Renal cortex interstitium (tissue), 11 donors: ENCODE measurements at regions not wholly inside any gene's neighbourhood (a gene's known extent, or its start where the extent isn't known, plus 50 kb on each side); places are given as distances from the start of the nearest gene placed in this dataset.
"Not testable (repeated sequence)": the region's sequence is repeated elsewhere in the genome, so short reads cannot be mapped to it uniquely, and the experiment has no call there.

Source experiments
- DNase-seq, 11 donors: peaks; one replicate each; pipeline ENCODE4 v3.0.0-alpha.2; 2013; ENCODE audit warnings: low read depth in 9 of 11, low spot score in 4 of 11; ENCODE audit errors: extremely low read depth in 1 of 11

- not testable (repeated sequence) for DNase-seq
These were observed 172.9 kb downstream of the GOSR1 start for GRCh38 chr17:30650149-30650548.

GRCh38 chr17:30648015-30648620, 170.9 kb downstream of the GOSR1 start:
- DNase-seq, result not testable (repeated sequence)

- not testable (repeated sequence) for DNase-seq
These were observed 168.7 kb downstream of the GOSR1 start for GRCh38 chr17:30645875-30646274.

GRCh38 chr17:30644713-30645112, 167.5 kb downstream of the GOSR1 start:
- DNase-seq, result not testable (repeated sequence)

DNA sequence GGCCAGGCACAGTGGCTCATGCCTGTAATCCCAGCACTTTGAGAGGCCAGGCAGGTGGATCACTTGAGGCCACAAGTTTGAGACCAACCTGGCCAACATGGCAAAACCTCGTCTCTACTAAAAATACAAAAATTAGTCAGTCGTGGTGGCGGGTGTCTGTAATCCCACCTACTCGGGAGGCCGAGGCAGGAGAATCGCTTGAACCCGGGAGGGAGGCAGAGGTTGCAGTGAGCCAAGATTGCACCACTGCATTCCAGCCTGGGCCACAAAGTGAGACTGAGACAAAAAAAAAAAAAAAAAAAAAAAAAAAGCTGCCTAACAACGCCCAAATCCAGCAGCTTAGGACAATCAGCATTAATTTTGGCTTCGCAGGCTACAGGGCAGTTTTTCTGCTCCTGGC, 167.1 kb downstream of the GOSR1 start:
- DNase-seq, result not testable (repeated sequence)

DNA sequence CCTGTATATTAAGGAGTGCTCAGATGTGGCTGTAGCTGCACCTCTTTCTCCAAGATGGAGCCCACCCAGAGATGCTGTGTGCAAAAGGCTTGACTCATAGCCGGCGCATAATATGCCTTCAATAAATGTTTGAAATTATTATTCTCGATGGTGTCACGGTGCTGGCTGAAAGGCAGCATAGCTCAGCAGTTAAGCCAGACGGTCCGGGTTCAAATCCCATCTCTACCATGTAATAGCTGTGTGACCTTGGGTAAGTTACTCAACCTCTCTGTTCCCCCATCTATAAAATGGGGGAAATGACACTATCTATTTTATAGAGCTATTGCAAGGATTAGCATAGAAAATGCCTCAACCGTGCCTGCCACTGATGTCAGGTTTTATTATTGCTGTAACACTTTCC, 164.2 kb downstream of the GOSR1 start:
- not testable (repeated sequence) for DNase-seq

- DNase-seq, result not testable (repeated sequence)
These were observed 162.2 kb downstream of the GOSR1 start for GRCh38 chr17:30639391-30639790.

DNA sequence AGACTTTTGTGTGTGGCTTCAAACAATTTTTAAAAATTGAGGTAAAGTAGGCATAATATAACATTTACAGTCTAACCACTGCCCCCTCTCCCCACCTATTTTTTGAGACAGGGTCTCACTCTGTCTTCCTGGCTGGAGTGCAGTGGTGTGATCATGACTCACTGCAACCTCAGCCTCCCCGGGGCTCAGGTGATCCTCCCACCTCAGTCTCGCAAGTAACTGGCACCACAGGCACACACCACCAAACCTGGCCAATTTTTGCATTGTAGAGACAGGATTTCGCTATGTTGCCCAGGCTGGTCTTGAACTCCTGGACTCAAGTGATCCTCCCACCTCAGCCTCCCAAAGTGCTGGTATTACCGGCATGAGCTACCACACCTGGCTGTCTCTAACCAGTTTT, 161.8 kb downstream of the GOSR1 start:
- not testable (repeated sequence) for DNase-seq

- not testable (repeated sequence) for DNase-seq
These were observed 154.4 kb downstream of the GOSR1 start for GRCh38 chr17:30631651-30632050.

DNA sequence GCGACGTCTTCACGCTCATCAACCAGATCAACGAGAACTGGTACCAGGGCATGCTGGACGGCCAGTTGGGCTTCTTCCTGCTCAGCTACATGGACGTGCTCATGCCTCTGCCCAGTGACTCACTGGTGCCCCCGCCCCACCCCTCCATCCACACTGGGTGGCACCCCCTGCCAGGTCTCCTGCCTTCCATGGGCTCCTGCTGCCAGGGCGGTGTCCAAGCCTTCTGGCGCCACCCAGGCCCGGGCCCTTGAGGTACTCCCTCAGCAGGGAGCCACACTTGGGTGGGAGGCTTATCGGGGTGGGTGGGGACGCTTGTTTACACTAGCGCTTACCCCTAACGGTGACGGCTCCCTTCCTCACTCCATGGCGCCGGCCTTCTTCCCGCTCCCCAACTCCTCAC, 148.2 kb downstream of the GOSR1 start:
- DNase-seq, result not testable (repeated sequence)

DNA sequence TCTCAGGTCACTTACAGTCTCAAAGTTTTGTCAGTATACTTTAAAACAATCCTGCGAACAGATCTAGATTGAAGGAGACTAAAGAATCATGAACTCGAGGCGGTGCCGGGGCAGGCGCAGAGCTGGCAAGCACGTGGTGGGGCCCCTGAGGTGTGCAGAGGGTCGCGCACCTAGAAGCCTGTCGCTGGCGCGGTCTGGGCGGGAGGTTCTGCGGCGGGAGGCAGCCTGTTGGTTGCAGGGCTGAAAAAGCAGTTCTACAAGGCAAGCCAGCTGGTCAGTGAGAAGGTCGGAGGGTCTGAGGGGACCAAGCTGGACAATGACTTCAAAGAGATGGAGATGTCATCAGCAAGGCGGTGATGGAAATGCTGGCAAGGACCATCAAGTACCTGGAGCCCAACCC, 147.0 kb downstream of the GOSR1 start:
- not testable (repeated sequence) for DNase-seq

- DNase-seq, result not testable (repeated sequence)
These were observed 132.5 kb downstream of the GOSR1 start for GRCh38 chr17:30609682-30610081.

DNA sequence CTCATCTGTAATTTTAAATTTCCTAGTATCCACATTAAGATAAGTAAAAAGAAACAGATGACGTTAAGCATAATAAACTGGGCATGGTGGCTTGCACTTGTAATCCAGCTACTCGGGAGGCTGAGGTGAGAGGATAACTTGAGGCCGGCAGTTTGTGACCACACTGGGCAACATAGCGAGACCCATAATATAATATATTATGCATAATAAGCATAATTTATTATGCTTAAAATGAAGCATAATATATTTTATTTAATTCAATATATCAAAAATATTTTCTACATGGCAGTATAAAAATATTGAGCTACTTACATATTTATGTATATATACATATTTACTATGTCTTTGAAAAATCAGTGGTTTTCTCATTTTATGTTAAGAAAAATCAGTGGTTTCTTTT, 128.3 kb downstream of the GOSR1 start:
- no peak for DNase-seq

- no peak for DNase-seq
These were observed 127.8 kb downstream of the GOSR1 start for GRCh38 chr17:30605027-30605426.

DNA sequence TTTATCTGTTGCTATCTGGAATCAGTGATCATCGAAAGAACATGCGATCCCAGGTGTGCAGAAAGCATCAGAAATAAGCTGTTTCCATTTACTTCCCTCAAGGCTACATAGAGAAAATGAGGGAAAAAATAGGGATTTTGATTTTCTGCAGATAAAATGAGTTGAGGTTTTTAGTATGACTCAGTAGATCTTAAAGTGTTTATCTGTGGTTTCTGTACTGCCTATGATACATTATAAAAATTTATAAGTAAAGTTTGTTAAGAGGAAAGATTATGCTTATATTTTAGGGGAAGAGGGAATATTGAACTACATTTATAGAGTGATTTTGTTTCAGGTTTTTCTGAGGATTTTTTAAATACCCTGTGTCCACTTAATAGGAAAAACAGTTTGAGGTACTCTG, 125.2 kb downstream of the GOSR1 start:
- DNase-seq, result not testable (repeated sequence)

DNA sequence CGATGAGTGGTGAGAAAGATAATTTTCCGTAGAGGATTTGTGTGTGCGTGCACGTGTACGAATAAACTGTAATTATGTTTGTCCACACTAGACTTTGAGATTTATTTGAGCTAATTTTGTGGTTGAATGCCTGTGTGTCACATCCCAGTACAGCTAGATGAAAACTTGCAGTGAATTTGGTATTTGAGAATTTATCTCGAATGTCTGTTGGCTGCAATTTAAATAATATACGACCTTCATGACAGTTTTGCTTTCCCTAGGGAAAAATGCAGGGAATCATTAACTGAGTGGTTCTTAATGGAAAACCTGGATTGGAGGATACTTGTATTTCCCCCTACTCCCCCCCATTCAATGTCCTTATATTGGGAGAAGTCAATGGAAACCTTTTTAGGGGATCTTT, 124.8 kb downstream of the GOSR1 start:
- DNase-seq, result peak in 8 of 11 donors; percentile 12 to 35 (median 24)

DNA sequence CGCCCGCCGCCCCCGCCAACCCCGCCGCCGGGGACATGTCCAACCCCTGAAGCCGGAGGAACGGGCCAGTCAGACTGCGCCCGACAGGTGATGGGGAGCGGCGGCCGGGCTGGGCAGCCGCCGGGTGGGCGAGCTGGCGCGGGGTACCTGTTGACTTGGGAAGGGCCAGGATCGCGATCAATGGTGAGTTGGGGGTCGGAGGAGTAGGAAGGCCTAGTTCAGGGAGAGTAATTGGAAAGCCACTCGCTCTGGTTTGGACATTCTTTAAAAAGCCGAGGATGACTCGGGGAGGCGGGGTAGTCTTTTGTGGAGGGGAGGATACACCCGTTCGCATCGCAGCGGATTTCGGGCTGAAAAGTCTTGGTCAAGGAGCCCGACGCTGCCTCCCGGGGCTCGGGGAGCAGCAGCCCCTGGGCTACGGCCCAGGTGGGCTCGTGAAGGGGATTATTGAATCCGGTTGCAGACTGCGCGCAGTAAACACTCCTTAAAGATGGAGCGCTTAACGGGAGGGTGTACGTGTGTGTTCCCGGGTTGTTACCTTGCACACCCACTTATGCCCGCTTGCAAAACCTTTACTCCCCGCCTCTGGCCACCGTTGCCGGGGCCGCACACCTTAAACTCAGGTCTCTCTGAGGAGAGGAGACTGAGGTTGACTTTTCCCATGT, 123.8 kb downstream of the GOSR1 start:
- DNase-seq, result peak in 8 of 11 donors; percentile 15 to 47 (median 24)

GRCh38 chr17:30600060-30600829, 123.0 kb downstream of the GOSR1 start:
- DNase-seq, result peak in 10 of 11 donors; percentile 59 to 81 (median 72)

DNA sequence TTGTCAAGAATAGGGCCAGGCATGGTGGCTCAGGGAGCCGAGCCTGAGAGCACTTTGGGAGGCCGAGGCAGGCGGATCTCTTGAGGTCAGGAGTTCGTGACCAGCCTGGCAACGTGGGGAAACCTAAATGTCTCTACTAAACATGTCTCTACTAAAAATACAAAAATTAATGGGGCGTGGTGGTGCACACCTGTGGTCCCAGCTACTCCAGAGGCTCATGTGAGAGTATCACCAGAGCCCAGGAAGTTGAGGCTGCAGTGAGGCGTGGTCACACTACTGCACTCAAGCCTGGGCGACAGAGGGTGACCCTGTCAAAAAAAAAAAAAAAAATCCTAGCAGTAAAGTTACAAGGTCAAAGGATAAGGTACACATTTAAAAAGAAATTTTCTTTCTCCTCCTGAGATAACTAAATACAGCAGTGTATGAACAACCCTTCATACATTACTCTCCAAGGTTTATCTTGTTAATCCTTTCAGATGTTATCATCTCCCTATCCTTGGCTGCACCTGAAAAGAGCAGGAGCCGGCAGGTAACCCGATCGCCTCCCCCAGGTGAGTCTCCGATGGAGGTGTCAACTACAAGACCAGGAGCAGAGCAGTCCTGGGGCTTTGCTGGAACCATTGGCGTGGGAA, 122.3 kb downstream of the GOSR1 start:
- peak in 7 of 11 donors; percentile 4 to 34 (median 15) for DNase-seq
